ENCODE measurements at regions not wholly inside any gene's neighbourhood (a gene's known extent, or its start where the extent isn't known, plus 50 kb on each side); places are given as distances from the start of the nearest gene placed in this dataset.

DNA sequence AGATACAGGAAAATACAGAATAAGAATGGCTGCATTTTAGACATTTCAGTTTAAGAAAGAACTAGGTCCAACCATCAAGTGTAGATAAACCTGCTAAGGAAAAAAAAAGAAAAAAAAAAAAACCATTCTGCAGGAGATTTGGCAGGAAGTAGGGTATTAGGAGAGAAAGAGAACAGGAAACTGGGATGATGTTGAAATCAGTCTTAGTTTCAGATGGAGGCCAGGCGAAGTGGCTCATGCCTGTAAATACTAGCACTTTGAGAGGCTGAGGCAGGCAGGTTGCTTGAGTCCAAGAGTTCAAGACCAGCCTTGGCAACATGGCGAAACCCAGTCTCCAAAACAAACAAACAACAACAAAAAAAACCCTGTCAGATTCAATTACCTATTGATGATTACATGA lies 120.2 kb downstream of the RAB11FIP2 start:
- ATAC-seq (no peak), DNase-seq (ENCODE audit: low read depth, low spot score) (no peak)
- intact Hi-C loops (cut with micrococcal nuclease) = no loop called here
- H3K9ac ChIP-seq (ENCODE audit: low read length) = no peak overlapping the region
- no TSS peak for BruUV-seq (replicated peaks)
- no peaks in the 10 kb centered on the region for H3K36me3 ChIP-seq (ENCODE audit: control insufficient read depth in 1 of 2, insufficient read depth in 2 of 2, low read length in 2 of 2)
- H3K9me3 ChIP-seq (ENCODE audit: control insufficient read depth in 1 of 2, insufficient read depth in 1 of 2, low read depth in 1 of 2, low read length in 2 of 2) = no peaks in the 10 kb centered on the region
- H3K4me2 ChIP-seq (ENCODE audit: low read length) = no peak overlapping the region
- H3K4me3 ChIP-seq (replicated peaks in 1 of 2; ENCODE audit: low read depth in 1 of 2, low read length in 2 of 2) = no peak overlapping the region
- no peaks in the 10 kb centered on the region for H3K4me1 ChIP-seq (ENCODE audit: control insufficient read depth in 1 of 2, insufficient read depth in 2 of 2, low read length in 2 of 2)
- H2AFZ ChIP-seq (ENCODE audit: low read depth, low read length, poor library complexity, severe bottlenecking) = no peak overlapping the region
- ChIA-PET RAD21 (ENCODE audit: low non-redundant PET in 1 of 2, low total read pairs in 2 of 2, uncharacterized antibody in 2 of 2, unreplicated experiment in 2 of 2) (no interaction called here), CTCF (no interaction called here), POLR2A (no interaction called here)
- H4K20me1 ChIP-seq (ENCODE audit: insufficient read depth) = no peaks in the 10 kb centered on the region
- TF ChIP-seq EGR1 (IDR thresholded peaks at IDR 0.05; ENCODE audit: low read depth) (no peak), ATF3 (IDR thresholded peaks at IDR 0.05) (no peak), SP1 (IDR thresholded peaks at IDR 0.05; ENCODE audit: low read depth) (no peak), SIN3A (IDR thresholded peaks at IDR 0.05; ENCODE audit: low read depth) (no peak), FOSL1 (IDR thresholded peaks at IDR 0.05; ENCODE audit: low read depth) (no peak), EZH2phosphoT487 (IDR thresholded peaks at IDR 0.05; ENCODE audit: borderline replicate concordance) (no peak), ZNF274 (IDR thresholded peaks at IDR 0.05; ENCODE audit: low read depth, low read length) (no peak), SRF (IDR thresholded peaks at IDR 0.05; ENCODE audit: low read depth) (no peak), ELF1 (IDR thresholded peaks at IDR 0.05; ENCODE audit: borderline replicate concordance, low read depth) (no peak), YY1 (IDR thresholded peaks at IDR 0.05; ENCODE audit: extremely low read depth, insufficient replicate concordance, low read depth, low read length) (no peak), ZFX (IDR thresholded peaks at IDR 0.05) (no peak), CEBPB (IDR thresholded peaks at IDR 0.05; ENCODE audit: low read depth) (no peak), EZH2 (IDR thresholded peaks at IDR 0.05) (no peak), POLR2A (IDR thresholded peaks at IDR 0.05; ENCODE audit: borderline replicate concordance, extremely low read depth, insufficient read depth, insufficient read length) (no peak)
- H3K79me2 ChIP-seq (ENCODE audit: insufficient read depth, low read length) = no peaks in the 10 kb centered on the region
- H3K27ac ChIP-seq (ENCODE audit: low read depth, low read length) = no peak overlapping the region
- H3K27me3 ChIP-seq (ENCODE audit: insufficient read depth, low read length) = peaks cover 43% of the 10 kb centered on the region
- H3K9me2 ChIP-seq (ENCODE audit: insufficient read depth) = no peaks in the 10 kb centered on the region

- TF ChIP-seq EGR1 (IDR thresholded peaks at IDR 0.05; ENCODE audit: low read depth) (no peak), POLR2A (IDR thresholded peaks at IDR 0.05; ENCODE audit: borderline replicate concordance, extremely low read depth, insufficient read depth, insufficient read length) (no peak), ELF1 (IDR thresholded peaks at IDR 0.05; ENCODE audit: borderline replicate concordance, low read depth) (no peak), SIN3A (IDR thresholded peaks at IDR 0.05; ENCODE audit: low read depth) (no peak), ZFX (IDR thresholded peaks at IDR 0.05) (no peak), POLR2AphosphoS5 (IDR thresholded peaks at IDR 0.05; ENCODE audit: low read depth, low read length) (no peak), CEBPB (IDR thresholded peaks at IDR 0.05; ENCODE audit: low read depth) (no peak), FOSL1 (IDR thresholded peaks at IDR 0.05; ENCODE audit: low read depth) (no peak), SP1 (IDR thresholded peaks at IDR 0.05; ENCODE audit: low read depth) (no peak)
- TF ChIP-seq, protein P1, sequence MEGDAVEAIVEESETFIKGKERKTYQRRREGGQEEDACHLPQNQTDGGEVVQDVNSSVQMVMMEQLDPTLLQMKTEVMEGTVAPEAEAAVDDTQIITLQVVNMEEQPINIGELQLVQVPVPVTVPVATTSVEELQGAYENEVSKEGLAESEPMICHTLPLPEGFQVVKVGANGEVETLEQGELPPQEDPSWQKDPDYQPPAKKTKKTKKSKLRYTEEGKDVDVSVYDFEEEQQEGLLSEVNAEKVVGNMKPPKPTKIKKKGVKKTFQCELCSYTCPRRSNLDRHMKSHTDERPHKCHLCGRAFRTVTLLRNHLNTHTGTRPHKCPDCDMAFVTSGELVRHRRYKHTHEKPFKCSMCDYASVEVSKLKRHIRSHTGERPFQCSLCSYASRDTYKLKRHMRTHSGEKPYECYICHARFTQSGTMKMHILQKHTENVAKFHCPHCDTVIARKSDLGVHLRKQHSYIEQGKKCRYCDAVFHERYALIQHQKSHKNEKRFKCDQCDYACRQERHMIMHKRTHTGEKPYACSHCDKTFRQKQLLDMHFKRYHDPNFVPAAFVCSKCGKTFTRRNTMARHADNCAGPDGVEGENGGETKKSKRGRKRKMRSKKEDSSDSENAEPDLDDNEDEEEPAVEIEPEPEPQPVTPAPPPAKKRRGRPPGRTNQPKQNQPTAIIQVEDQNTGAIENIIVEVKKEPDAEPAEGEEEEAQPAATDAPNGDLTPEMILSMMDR (IDR thresholded peaks at IDR 0.05 in 2 of 3, conservative IDR thresholded peaks at IDR 0.05 in 1 of 3; ENCODE audit: borderline replicate concordance in 1 of 3, insufficient read depth in 1 of 3, low read depth in 2 of 3, low read length in 2 of 3) = no peak
- TF ChIP-seq, protein P2, sequence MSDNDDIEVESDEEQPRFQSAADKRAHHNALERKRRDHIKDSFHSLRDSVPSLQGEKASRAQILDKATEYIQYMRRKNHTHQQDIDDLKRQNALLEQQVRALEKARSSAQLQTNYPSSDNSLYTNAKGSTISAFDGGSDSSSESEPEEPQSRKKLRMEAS (IDR thresholded peaks at IDR 0.05) = no peak
- TF ChIP-seq, protein P3, sequence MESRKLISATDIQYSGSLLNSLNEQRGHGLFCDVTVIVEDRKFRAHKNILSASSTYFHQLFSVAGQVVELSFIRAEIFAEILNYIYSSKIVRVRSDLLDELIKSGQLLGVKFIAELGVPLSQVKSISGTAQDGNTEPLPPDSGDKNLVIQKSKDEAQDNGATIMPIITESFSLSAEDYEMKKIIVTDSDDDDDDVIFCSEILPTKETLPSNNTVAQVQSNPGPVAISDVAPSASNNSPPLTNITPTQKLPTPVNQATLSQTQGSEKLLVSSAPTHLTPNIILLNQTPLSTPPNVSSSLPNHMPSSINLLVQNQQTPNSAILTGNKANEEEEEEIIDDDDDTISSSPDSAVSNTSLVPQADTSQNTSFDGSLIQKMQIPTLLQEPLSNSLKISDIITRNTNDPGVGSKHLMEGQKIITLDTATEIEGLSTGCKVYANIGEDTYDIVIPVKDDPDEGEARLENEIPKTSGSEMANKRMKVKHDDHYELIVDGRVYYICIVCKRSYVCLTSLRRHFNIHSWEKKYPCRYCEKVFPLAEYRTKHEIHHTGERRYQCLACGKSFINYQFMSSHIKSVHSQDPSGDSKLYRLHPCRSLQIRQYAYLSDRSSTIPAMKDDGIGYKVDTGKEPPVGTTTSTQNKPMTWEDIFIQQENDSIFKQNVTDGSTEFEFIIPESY (IDR thresholded peaks at IDR 0.05; ENCODE audit: extremely low read depth, insufficient replicate concordance, low read length) = no peak
- Histone ChIP-seq H3K79me2 (ENCODE audit: insufficient read depth, low read length) (no peaks in the 10 kb centered on the region), H4K20me1 (ENCODE audit: insufficient read depth) (no peaks in the 10 kb centered on the region), H3K9me2 (ENCODE audit: insufficient read depth) (no peaks in the 10 kb centered on the region), H3K4me1 (ENCODE audit: control insufficient read depth in 1 of 2, insufficient read depth in 2 of 2, low read length in 2 of 2) (no peaks in the 10 kb centered on the region), H3K9me3 (ENCODE audit: control insufficient read depth in 1 of 2, insufficient read depth in 1 of 2, low read depth in 1 of 2, low read length in 2 of 2) (no peaks in the 10 kb centered on the region), H3K27ac (ENCODE audit: low read depth, low read length) (no peak overlapping the region), H2AFZ (ENCODE audit: low read depth, low read length, poor library complexity, severe bottlenecking) (no peak overlapping the region), H3K36me3 (ENCODE audit: control insufficient read depth in 1 of 2, insufficient read depth in 2 of 2, low read length in 2 of 2) (no peaks in the 10 kb centered on the region), H3K27me3 (ENCODE audit: insufficient read depth, low read length) (peaks cover 35% of the 10 kb centered on the region), H3K4me2 (ENCODE audit: low read length) (no peak overlapping the region), H3K9ac (ENCODE audit: low read length) (no peak overlapping the region), H3K4me3 (replicated peaks in 1 of 2; ENCODE audit: low read depth in 1 of 2, low read length in 2 of 2) (no peak overlapping the region)
- DNase-seq (ENCODE audit: low read depth, low spot score) (no peak), ATAC-seq (no peak)
- no TSS peak for BruUV-seq (replicated peaks)
- CTCF ChIA-PET = no interaction called here
- RAD21 ChIA-PET (ENCODE audit: low non-redundant PET in 1 of 2, low total read pairs in 2 of 2, uncharacterized antibody in 2 of 2, unreplicated experiment in 2 of 2) = no interaction called here
- intact Hi-C loops (cut with micrococcal nuclease) = no loop called here
- POLR2A ChIA-PET = no interaction called here
These were observed 119.4 kb downstream of the RAB11FIP2 start for GRCh38 chr10:117927332-117927731.
